ENCODE measurements at regions not wholly inside any gene's neighbourhood (a gene's known extent, or its start where the extent isn't known, plus 50 kb on each side); places are given as distances from the start of the nearest gene placed in this dataset.

DNA sequence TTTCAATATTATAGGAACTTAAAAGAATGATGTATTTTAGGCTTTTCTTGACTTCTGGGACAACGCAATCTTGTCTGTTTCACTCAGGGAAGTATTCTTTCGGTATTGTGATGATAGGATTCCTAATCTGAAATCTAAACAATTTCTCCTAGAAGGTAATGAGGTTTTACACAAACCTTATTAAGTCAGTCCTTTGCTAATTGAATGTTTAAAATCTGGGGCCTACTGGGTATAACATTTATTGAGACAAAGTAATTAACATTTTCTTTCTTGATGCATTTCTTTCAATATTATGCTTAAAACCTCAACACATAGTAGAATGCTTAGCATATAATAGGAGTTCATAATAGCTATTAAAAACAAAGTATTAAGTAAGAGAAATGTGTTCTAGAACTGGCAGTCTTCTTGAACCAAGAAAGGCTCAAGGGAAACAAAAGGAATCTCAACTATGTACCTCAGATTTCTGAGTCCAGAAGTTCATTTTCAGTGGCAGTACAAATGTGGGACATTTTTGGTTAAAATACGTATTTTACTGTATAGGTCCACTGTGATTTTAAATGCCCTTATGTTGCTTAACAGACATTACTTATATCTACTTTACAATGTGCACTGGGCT is 121.4 kb upstream of the BMP2 start:
- H3K36me3 ChIP-seq (replicated peaks in 1 of 2; ENCODE audit: control insufficient read depth in 1 of 2, insufficient read depth in 2 of 2, low read length in 1 of 2): no peaks in the 10 kb centered on the region
- H3K4me3 ChIP-seq (ENCODE audit: low read depth in 2 of 2, low read length in 1 of 2): no peak overlapping the region
- CTCF ChIA-PET: no interaction called here
- no peak overlapping the region for H3K4me2 ChIP-seq
- 15% methylated on average over 3 of the region's 3 CpGs for WGBS (ENCODE audit: low lambda C conversion rate)
- no peaks in the 10 kb centered on the region for H3K9me2 ChIP-seq
- H3K9ac ChIP-seq: no peak overlapping the region
- H3K79me2 ChIP-seq (ENCODE audit: insufficient read depth): no peaks in the 10 kb centered on the region
- DNase-seq: no peak
- no peaks in the 10 kb centered on the region for H3K4me1 ChIP-seq (ENCODE audit: control insufficient read depth in 1 of 2, insufficient read depth in 2 of 2, low read depth in 1 of 2, low read length in 1 of 2)
- H2AFZ ChIP-seq (ENCODE audit: low read depth): no peak overlapping the region
- no peak for TF ChIP-seq NRF1 (IDR thresholded peaks at IDR 0.05; ENCODE audit: low read depth, low read length)
- TF ChIP-seq GATA2 (CRISPR knock-in tag; IDR thresholded peaks at IDR 0.05): no peak
- POLR2A ChIA-PET: no interaction called here
- no peaks in the 10 kb centered on the region for H3K9me3 ChIP-seq
- no peaks in the 10 kb centered on the region for H3F3A ChIP-seq (replicated peaks; ENCODE audit: insufficient read depth)
- H3K27me3 ChIP-seq (ENCODE audit: insufficient read depth): no peaks in the 10 kb centered on the region
- H3K27ac ChIP-seq (ENCODE audit: low read depth in 2 of 2, low read length in 1 of 2): no peak overlapping the region
- H4K20me1 ChIP-seq (ENCODE audit: insufficient read depth): no peaks in the 10 kb centered on the region

DNA sequence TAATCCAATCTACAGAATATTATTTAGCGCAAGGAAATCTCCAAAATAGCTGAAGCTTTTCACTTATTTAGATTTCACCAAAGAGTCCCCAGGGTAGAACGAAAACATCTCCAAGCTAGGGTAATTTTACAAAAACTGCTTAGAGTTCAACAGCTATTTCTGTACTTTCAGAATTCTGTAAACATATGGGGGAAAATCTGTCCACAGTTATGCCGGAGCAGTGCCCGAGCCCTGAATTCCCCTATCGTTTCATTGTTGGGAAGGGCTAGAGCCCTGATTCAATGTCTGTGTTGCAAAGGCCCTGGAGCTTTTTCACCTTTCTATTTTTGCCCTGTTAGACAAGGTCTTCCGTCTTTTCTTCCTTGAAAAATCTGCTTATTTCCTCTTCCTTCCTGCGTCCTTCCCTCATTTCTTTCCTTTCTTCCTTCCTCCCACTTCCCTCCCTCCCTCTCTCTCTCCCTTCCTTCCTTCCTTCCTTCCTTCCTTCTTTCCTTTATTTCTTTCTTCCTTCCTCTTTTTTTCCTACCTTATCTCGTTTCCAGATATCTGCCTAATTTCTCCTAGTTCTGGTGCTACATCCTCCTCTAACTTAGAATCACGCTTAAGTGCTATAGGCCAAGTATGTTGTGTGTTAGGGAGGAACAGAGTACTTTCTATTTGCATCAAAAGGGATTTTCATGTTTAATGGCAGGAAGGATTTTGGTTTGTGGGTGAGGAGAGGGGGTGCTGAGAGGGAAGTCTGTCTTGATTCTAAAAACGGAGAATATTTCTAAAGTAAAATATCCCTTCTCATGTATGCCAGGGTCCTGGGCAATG is 122.5 kb upstream of the BMP2 start:
- Histone ChIP-seq H4K20me1 (ENCODE audit: insufficient read depth) (no peaks in the 10 kb centered on the region), H3F3A (replicated peaks; ENCODE audit: insufficient read depth) (no peaks in the 10 kb centered on the region), H2AFZ (ENCODE audit: low read depth) (no peak overlapping the region), H3K4me1 (ENCODE audit: control insufficient read depth in 1 of 2, insufficient read depth in 2 of 2, low read depth in 1 of 2, low read length in 1 of 2) (no peaks in the 10 kb centered on the region), H3K9me2 (no peaks in the 10 kb centered on the region), H3K9ac (no peak overlapping the region), H3K27me3 (ENCODE audit: insufficient read depth) (no peaks in the 10 kb centered on the region), H3K79me2 (ENCODE audit: insufficient read depth) (no peaks in the 10 kb centered on the region), H3K4me2 (no peak overlapping the region), H3K4me3 (ENCODE audit: low read depth in 2 of 2, low read length in 1 of 2) (no peak overlapping the region), H3K27ac (ENCODE audit: low read depth in 2 of 2, low read length in 1 of 2) (no peak overlapping the region), H3K9me3 (no peaks in the 10 kb centered on the region), H3K36me3 (replicated peaks in 1 of 2; ENCODE audit: control insufficient read depth in 1 of 2, insufficient read depth in 2 of 2, low read length in 1 of 2) (no peaks in the 10 kb centered on the region)
- POLR2A ChIA-PET: no interaction called here
- DNase-seq: no peak
- CTCF ChIA-PET: no interaction called here
- 29% methylated on average over 10 of the region's 10 CpGs for WGBS (ENCODE audit: low lambda C conversion rate)
- TF ChIP-seq, protein P1, sequence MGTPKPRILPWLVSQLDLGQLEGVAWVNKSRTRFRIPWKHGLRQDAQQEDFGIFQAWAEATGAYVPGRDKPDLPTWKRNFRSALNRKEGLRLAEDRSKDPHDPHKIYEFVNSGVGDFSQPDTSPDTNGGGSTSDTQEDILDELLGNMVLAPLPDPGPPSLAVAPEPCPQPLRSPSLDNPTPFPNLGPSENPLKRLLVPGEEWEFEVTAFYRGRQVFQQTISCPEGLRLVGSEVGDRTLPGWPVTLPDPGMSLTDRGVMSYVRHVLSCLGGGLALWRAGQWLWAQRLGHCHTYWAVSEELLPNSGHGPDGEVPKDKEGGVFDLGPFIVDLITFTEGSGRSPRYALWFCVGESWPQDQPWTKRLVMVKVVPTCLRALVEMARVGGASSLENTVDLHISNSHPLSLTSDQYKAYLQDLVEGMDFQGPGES (IDR thresholded peaks at IDR 0.05; ENCODE audit: low read depth, low read length): no peak
- TF ChIP-seq NFIC (IDR thresholded peaks at IDR 0.05; ENCODE audit: borderline replicate concordance): no peak
- no peak for TF ChIP-seq ELF1 (IDR thresholded peaks at IDR 0.05)
- no peak for TF ChIP-seq USF2 (IDR thresholded peaks at IDR 0.05; ENCODE audit: borderline replicate concordance, low read depth, low read length)
- TF ChIP-seq NRF1 (IDR thresholded peaks at IDR 0.05; ENCODE audit: low read depth, low read length): no peak
- no peak for TF ChIP-seq TEAD4 (IDR thresholded peaks at IDR 0.05; ENCODE audit: borderline replicate concordance, insufficient read depth)
- TF ChIP-seq, protein P2, sequence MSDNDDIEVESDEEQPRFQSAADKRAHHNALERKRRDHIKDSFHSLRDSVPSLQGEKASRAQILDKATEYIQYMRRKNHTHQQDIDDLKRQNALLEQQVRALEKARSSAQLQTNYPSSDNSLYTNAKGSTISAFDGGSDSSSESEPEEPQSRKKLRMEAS (IDR thresholded peaks at IDR 0.05; ENCODE audit: low read depth): no peak
- no peak for TF ChIP-seq GABPA (IDR thresholded peaks at IDR 0.05; ENCODE audit: low read depth)
- TF ChIP-seq YY1 (IDR thresholded peaks at IDR 0.05; ENCODE audit: low read depth): no peak
- no peak for TF ChIP-seq ZBTB33 (IDR thresholded peaks at IDR 0.05; ENCODE audit: borderline replicate concordance, low read depth)
- TF ChIP-seq RFX5 (IDR thresholded peaks at IDR 0.05; ENCODE audit: low read length): no peak
- TF ChIP-seq USF1 (IDR thresholded peaks at IDR 0.05; ENCODE audit: borderline replicate concordance, low read depth): no peak
- no peak for TF ChIP-seq GATA2 (CRISPR knock-in tag; IDR thresholded peaks at IDR 0.05)
- no peak for TF ChIP-seq EZH2phosphoT487 (IDR thresholded peaks at IDR 0.05; ENCODE audit: borderline replicate concordance, low read depth)
- no peak for TF ChIP-seq RAD21 (IDR thresholded peaks at IDR 0.05; ENCODE audit: low read length)
- TF ChIP-seq, protein P3, sequence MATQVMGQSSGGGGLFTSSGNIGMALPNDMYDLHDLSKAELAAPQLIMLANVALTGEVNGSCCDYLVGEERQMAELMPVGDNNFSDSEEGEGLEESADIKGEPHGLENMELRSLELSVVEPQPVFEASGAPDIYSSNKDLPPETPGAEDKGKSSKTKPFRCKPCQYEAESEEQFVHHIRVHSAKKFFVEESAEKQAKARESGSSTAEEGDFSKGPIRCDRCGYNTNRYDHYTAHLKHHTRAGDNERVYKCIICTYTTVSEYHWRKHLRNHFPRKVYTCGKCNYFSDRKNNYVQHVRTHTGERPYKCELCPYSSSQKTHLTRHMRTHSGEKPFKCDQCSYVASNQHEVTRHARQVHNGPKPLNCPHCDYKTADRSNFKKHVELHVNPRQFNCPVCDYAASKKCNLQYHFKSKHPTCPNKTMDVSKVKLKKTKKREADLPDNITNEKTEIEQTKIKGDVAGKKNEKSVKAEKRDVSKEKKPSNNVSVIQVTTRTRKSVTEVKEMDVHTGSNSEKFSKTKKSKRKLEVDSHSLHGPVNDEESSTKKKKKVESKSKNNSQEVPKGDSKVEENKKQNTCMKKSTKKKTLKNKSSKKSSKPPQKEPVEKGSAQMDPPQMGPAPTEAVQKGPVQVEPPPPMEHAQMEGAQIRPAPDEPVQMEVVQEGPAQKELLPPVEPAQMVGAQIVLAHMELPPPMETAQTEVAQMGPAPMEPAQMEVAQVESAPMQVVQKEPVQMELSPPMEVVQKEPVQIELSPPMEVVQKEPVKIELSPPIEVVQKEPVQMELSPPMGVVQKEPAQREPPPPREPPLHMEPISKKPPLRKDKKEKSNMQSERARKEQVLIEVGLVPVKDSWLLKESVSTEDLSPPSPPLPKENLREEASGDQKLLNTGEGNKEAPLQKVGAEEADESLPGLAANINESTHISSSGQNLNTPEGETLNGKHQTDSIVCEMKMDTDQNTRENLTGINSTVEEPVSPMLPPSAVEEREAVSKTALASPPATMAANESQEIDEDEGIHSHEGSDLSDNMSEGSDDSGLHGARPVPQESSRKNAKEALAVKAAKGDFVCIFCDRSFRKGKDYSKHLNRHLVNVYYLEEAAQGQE (IDR thresholded peaks at IDR 0.05; ENCODE audit: low read depth, low read length): no peak
- TF ChIP-seq SMC3 (IDR thresholded peaks at IDR 0.05; ENCODE audit: low read depth, low read length): no peak

Data from SK-N-SH (cell line).